GM23338 (cell line): ENCODE measurements at regions not wholly inside any gene's neighbourhood (a gene's known extent, or its start where the extent isn't known, plus 50 kb on each side); places are given as distances from the start of the nearest gene placed in this dataset.

Source experiments
- ATAC-seq: fragments of 200-7000 bp; cut with Tn5 transposase; 3 replicates; pipeline ENCODE4 v1.9.1; 2020
- DNase-seq: peaks from one replicate; pipeline ENCODE4 v3.0.0-alpha.2; 2015; ENCODE audit warnings: low spot score
- H2AFZ ChIP-seq: fragments of 200-600 bp; sonication (generic); 2 replicates; pipeline ENCODE4 v1.8.0; 2016; ENCODE audit warnings: antibody characterized with exemption, mild to moderate bottlenecking, moderate library complexity
- H3F3A ChIP-seq: fragments of 200-600 bp; sonication (generic); replicated peaks from 2 replicates; pipeline ENCODE4 v1.8.0; 2017; ENCODE audit warnings: antibody characterized with exemption, mixed run types, low read depth
- H3K27ac ChIP-seq: fragments of 200-600 bp; sonication (generic); 2 replicates; pipeline ENCODE4 v1.6.1; 2016; ENCODE audit warnings: low read depth
- H3K27me3 ChIP-seq: fragments of 200-600 bp; sonication (generic); 2 replicates; pipeline ENCODE4 v1.8.0; 2016; ENCODE audit warnings: mild to moderate bottlenecking, mixed run types, moderate library complexity; ENCODE audit not compliant: insufficient read depth
- H3K36me3 ChIP-seq: fragments of 200-600 bp; sonication (generic); 2 replicates; pipeline ENCODE4 v1.8.0; 2016; ENCODE audit warnings: mild to moderate bottlenecking; ENCODE audit not compliant: insufficient read depth
- H3K4me1 ChIP-seq: fragments of 200-600 bp; sonication (generic); 2 replicates; pipeline ENCODE4 v1.8.0; 2016; ENCODE audit warnings: mild to moderate bottlenecking, moderate library complexity; ENCODE audit not compliant: insufficient read depth
- H3K4me2 ChIP-seq: fragments of 200-600 bp; sonication (generic); 2 replicates; pipeline ENCODE4 v1.7.1; 2017; ENCODE audit warnings: mixed run types
- H3K4me3 ChIP-seq: fragments of 200-600 bp; sonication (generic); 2 replicates; pipeline ENCODE4 v1.6.1; 2016; ENCODE audit warnings: mixed run types
- H3K79me2 ChIP-seq: fragments of 200-600 bp; sonication (generic); replicated peaks from 2 replicates; pipeline ENCODE4 v1.8.0; 2017; ENCODE audit warnings: mild to moderate bottlenecking; ENCODE audit not compliant: insufficient read depth
- H3K9me2 ChIP-seq: fragments of 200-600 bp; sonication (generic); 2 replicates; pipeline ENCODE4 v1.8.0; 2017; ENCODE audit not compliant: insufficient read depth
- H4K20me1 ChIP-seq: fragments of 200-600 bp; sonication (generic); replicated peaks from 2 replicates; pipeline ENCODE4 v1.8.0; 2017; ENCODE audit warnings: mild to moderate bottlenecking; ENCODE audit not compliant: insufficient read depth
- H3K27ac Mint-ChIP-seq: 2 replicates; pipeline ENCODE4 v1.8.0; 2020; ENCODE audit warnings: inconsistent platforms, mild to moderate bottlenecking, moderate library complexity, mixed read lengths
- H3K27me3 Mint-ChIP-seq: 3 replicates; pipeline ENCODE4 v1.8.0; 2022; ENCODE audit warnings: low read depth, mild to moderate bottlenecking, moderate library complexity, mixed read lengths, inconsistent platforms; ENCODE audit not compliant: insufficient read depth, poor library complexity
- H3K36me3 Mint-ChIP-seq: 3 replicates; pipeline ENCODE4 v1.8.0; 2021; ENCODE audit warnings: low read depth, mild to moderate bottlenecking, inconsistent platforms, moderate library complexity, mixed read lengths
- H3K4me1 Mint-ChIP-seq: 3 replicates; pipeline ENCODE4 v1.8.0; 2020; ENCODE audit warnings: mild to moderate bottlenecking, inconsistent platforms, mixed read lengths
- H3K4me3 Mint-ChIP-seq: 3 replicates; pipeline ENCODE4 v1.8.0; 2021; ENCODE audit warnings: moderate library complexity, mild to moderate bottlenecking, inconsistent platforms, mixed read lengths
- H3K9me3 Mint-ChIP-seq: 3 replicates; pipeline ENCODE4 v1.8.0; 2020; ENCODE audit warnings: moderate library complexity, mild to moderate bottlenecking, inconsistent platforms, mixed read lengths
- CREB1 ChIP-seq: fragments of 250-450 bp; sonication (Bioruptor Pico); IDR thresholded peaks from 2 replicates; pipeline ENCODE4 v1.5.0; 2020; ENCODE audit warnings: low read depth, mild to moderate bottlenecking, moderate library complexity
- CTCF ChIP-seq, 2 experiments: fragments of 200-600 bp in 1 of 2; sonication (generic) in 1 of 2; conservative IDR thresholded peaks; 2 replicates each; pipeline versions ENCODE4 v1.5.1 to v1.6.1; 2016 to 2017; ENCODE audit warnings: antibody characterized with exemption in 2 of 2, low read depth in 2 of 2, mild to moderate bottlenecking in 2 of 2, moderate library complexity in 1 of 2
- ETS1 ChIP-seq: IDR thresholded peaks from 2 replicates; pipeline ENCODE4 v1.6.1; 2016; ENCODE audit warnings: antibody characterized with exemption
- EZH2 ChIP-seq: fragments of 200-600 bp; sonication (generic); IDR thresholded peaks from one replicate; pipeline ENCODE4 v1.8.0; 2017; ENCODE audit warnings: antibody characterized with exemption, mild to moderate bottlenecking, low read depth; ENCODE audit not compliant: unreplicated experiment
- EZH2phosphoT487 ChIP-seq: fragments of 200-600 bp; sonication (generic); IDR thresholded peaks from one replicate; pipeline ENCODE4 v1.8.1; 2018; ENCODE audit warnings: antibody characterized with exemption; ENCODE audit not compliant: unreplicated experiment
- JUNB ChIP-seq: IDR thresholded peaks from one replicate; pipeline ENCODE4 v1.6.1; 2016; ENCODE audit warnings: antibody characterized with exemption; ENCODE audit not compliant: unreplicated experiment
- NANOG ChIP-seq: IDR thresholded peaks from 2 replicates; pipeline ENCODE4 v1.6.1; 2016; ENCODE audit warnings: antibody characterized with exemption, borderline replicate concordance
- POLR2AphosphoS5 ChIP-seq: IDR thresholded peaks from 2 replicates; pipeline ENCODE4 v1.6.1; 2016; ENCODE audit warnings: antibody characterized with exemption, low read depth
- REST ChIP-seq: IDR thresholded peaks from one replicate; pipeline ENCODE4 v1.6.1; 2018; ENCODE audit warnings: antibody characterized with exemption; ENCODE audit not compliant: unreplicated experiment
- STAT1 ChIP-seq: IDR thresholded peaks from one replicate; pipeline ENCODE4 v1.6.1; 2016; ENCODE audit warnings: antibody characterized with exemption; ENCODE audit not compliant: unreplicated experiment
- ZNF114 ChIP-seq: fragments of 250-450 bp; sonication (Bioruptor Pico); IDR thresholded peaks from 2 replicates; pipeline ENCODE4 v1.5.0; 2020; ENCODE audit warnings: mild to moderate bottlenecking, moderate library complexity
- ZNF331 ChIP-seq: fragments of 250-450 bp; sonication (Bioruptor Pico); IDR thresholded peaks from 2 replicates; pipeline ENCODE4 v1.5.0; 2020; ENCODE audit warnings: low read depth, mild to moderate bottlenecking, moderate library complexity
- ZNF462 ChIP-seq: fragments of 250-450 bp; sonication (Bioruptor Pico); IDR thresholded peaks from 2 replicates; pipeline ENCODE4 v1.5.0; 2020; ENCODE audit warnings: mild to moderate bottlenecking, moderate library complexity

- Histone ChIP-seq H2AFZ (no peak overlapping the region), H3K79me2 (no peaks in the 10 kb centered on the region), H3K9me2 (0 out of 2 replicates have a peak, but pooled peaks cover 7% of the 10 kb centered on the region), H3K4me1 (no peaks in the 10 kb centered on the region), H3K4me3 (no peak overlapping the region), H3K27me3 (no peaks in the 10 kb centered on the region), H3K36me3 (no peaks in the 10 kb centered on the region), H3F3A (no peaks in the 10 kb centered on the region), H3K4me2 (no peak overlapping the region), H3K27ac (no peak overlapping the region), H4K20me1 (no peaks in the 10 kb centered on the region)
- ATAC-seq (no peak), DNase-seq (no peak)
- no peak overlapping the region for H3K4me3 Mint-ChIP-seq
- H3K9me3 Mint-ChIP-seq = no peaks in the 10 kb centered on the region; the same call in 2 of the 3 replicates
- TF ChIP-seq ZNF462 (CRISPR knock-in tag) (no peak), JUNB (no peak), ZNF331 (CRISPR knock-in tag) (no peak), EZH2phosphoT487 (no peak), ETS1 (no peak), EZH2 (no peak), REST (no peak), CREB1 (no peak), NANOG (no peak), ZNF114 (CRISPR knock-in tag) (no peak), CTCF (conservative IDR thresholded peaks at IDR 0.05; ENCODE audit: low read depth in 2 of 2) (no peak), STAT1 (no peak), POLR2AphosphoS5 (no peak)
- no peaks in the 10 kb centered on the region for H3K4me1 Mint-ChIP-seq
- H3K27me3 Mint-ChIP-seq = no peaks in the 10 kb centered on the region
- no peaks in the 10 kb centered on the region for H3K36me3 Mint-ChIP-seq
- no peak overlapping the region for H3K27ac Mint-ChIP-seq
Measured at GRCh38 chr4:189143263-189143952, 797.3 kb upstream of the FRG1 start.
